Spleen (tissue), 7 donors: ENCODE measurements at regions not wholly inside any gene's neighbourhood (a gene's known extent, or its start where the extent isn't known, plus 50 kb on each side); places are given as distances from the start of the nearest gene placed in this dataset.

ENCODE experiments used
- POLR2A ChIP-seq, 3 donors: fragments of 450-650 bp; IDR thresholded peaks; one replicate each; pipeline ENCODE4 v1.5.1; 2017; ENCODE audit warnings: antibody characterized with exemption in 3 of 3, mild to moderate bottlenecking in 1 of 3
- TF ChIP-seq, protein P1 (sequence below), 11 experiments: fragments of 200-600 bp in 7 of 11; fragments of 450-650 bp in 4 of 11; sonication (generic) in 4 of 11; IDR thresholded peaks in 8 of 11; conservative IDR thresholded peaks in 3 of 11; 1 replicate in 7 of 11; 2 replicates in 4 of 11; pipeline versions ENCODE4 v1.4.0 to v1.8.0; 2016 to 2021; ENCODE audit warnings: antibody characterized with exemption in 11 of 11, inconsistent platforms in 4 of 11, mild to moderate bottlenecking in 1 of 11
- donor health status: DM: no; HTN: no; CAD: no; lungs with moderate emphysema.
- donor health status: DM: no; HTN: no; CAD: no.
- donor health status: DM: no; HTN: no; CAD: no.

DNA sequence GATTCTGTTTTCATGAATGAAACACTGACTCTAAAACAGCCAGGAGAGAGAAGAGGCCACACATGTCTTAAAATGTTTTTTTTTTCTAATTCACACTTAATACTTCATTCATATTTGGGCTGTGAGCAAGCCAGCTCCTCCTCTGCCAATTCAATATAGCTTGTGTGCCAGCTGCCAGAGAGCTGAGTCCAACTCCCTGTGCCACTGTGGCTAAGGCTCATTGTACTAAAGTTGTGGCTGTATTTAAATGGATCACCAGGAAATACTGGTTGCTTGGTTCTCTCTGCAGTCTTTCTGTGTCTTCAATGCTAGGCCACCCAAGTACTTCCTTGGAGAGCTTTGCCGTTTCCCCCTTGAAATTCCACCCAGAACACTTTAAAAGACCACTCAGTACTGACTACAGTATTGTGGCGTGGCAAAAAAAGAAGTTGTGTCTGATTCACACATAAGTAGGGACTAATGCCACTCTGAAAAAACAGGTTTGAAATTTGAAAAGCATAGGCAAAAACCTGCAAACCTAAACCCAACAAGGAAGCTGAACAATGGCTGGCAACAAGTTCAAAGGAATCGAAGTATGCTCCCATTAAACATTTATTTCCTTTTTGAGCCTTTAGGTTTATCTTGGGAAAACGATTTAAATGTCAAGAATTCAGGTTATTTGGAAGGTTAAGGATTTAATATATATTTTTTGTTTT is 524.7 kb downstream of the DIPK2A start:
- TF ChIP-seq POLR2A (IDR thresholded peaks at IDR 0.05), result no peak
- TF ChIP-seq, protein P1, sequence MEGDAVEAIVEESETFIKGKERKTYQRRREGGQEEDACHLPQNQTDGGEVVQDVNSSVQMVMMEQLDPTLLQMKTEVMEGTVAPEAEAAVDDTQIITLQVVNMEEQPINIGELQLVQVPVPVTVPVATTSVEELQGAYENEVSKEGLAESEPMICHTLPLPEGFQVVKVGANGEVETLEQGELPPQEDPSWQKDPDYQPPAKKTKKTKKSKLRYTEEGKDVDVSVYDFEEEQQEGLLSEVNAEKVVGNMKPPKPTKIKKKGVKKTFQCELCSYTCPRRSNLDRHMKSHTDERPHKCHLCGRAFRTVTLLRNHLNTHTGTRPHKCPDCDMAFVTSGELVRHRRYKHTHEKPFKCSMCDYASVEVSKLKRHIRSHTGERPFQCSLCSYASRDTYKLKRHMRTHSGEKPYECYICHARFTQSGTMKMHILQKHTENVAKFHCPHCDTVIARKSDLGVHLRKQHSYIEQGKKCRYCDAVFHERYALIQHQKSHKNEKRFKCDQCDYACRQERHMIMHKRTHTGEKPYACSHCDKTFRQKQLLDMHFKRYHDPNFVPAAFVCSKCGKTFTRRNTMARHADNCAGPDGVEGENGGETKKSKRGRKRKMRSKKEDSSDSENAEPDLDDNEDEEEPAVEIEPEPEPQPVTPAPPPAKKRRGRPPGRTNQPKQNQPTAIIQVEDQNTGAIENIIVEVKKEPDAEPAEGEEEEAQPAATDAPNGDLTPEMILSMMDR (IDR thresholded peaks at IDR 0.05 in 8 of 11, conservative IDR thresholded peaks at IDR 0.05 in 3 of 11), result no peak
